ENCODE measurements at regions not wholly inside any gene's neighbourhood (a gene's known extent, or its start where the extent isn't known, plus 50 kb on each side); places are given as distances from the start of the nearest gene placed in this dataset.
"Not testable (repeated sequence)": the region's sequence is repeated elsewhere in the genome, so short reads cannot be mapped to it uniquely, and the experiment has no call there.

DNA sequence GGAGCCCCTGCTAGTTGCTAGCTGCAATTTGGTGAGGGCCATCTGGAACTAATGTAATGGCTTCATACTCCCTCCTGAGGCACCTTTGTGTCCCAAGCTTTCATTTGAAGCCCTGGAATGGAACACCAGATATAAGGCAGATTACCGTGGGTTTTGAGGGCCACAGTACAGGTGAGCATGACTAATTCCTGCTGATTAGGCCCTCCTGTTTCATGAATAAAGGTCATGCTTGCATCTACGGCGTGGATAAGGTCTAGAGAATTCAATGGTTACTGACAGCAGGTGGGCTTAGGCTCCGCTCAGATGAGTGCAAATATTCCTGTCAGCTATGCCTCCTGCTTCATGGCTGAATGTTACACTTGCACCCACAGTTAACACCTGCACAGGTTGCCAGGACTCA, 495.4 kb downstream of the NAP1L3 start:
- Mint-ChIP-seq H3K36me3 (ENCODE audit: low read depth) (no peaks in the 10 kb centered on the region), H3K4me3 (no peak overlapping the region)
- POLR2A ChIA-PET: no interaction called here

DNA sequence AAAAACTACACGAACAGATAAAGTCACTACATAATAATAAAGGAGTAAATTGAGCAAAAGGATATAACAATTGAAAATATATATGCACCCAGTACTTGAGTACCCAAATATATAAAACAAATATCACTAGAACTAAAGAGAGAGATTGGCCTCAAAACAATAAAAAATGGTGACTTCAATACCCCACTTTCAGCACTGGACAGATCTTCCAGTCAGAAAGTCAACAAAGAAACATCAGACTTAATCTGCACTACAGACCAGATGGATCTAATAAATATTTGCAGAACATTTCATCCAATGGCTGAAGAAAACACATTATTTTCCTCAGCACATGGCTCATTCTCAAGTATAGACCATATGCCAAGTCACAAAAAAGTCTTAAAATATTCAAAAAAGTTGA, 503.6 kb downstream of the NAP1L3 start:
- Mint-ChIP-seq H3K4me3 (no peak overlapping the region), H3K9me3 (peaks cover 12% of the 10 kb centered on the region), H3K36me3 (ENCODE audit: low read depth) (no peaks in the 10 kb centered on the region), H3K4me1 (no peaks in the 10 kb centered on the region), H3K27ac (no peak overlapping the region), H3K27me3 (no peaks in the 10 kb centered on the region)
- POLR2A ChIA-PET: no interaction called here
- CTCF ChIA-PET: no interaction called here
- no peak for DNase-seq

More for the DNA sequence above, 495.4 kb downstream of the NAP1L3 start:
- H3K4me1 Mint-ChIP-seq: no peaks in the 10 kb centered on the region
- no peak overlapping the region for H3K27ac Mint-ChIP-seq
- peaks cover 2% of the 10 kb centered on the region for H3K9me3 Mint-ChIP-seq
- no peak for DNase-seq
- CTCF ChIA-PET: no interaction called here
- H3K27me3 Mint-ChIP-seq: no peaks in the 10 kb centered on the region

DNA sequence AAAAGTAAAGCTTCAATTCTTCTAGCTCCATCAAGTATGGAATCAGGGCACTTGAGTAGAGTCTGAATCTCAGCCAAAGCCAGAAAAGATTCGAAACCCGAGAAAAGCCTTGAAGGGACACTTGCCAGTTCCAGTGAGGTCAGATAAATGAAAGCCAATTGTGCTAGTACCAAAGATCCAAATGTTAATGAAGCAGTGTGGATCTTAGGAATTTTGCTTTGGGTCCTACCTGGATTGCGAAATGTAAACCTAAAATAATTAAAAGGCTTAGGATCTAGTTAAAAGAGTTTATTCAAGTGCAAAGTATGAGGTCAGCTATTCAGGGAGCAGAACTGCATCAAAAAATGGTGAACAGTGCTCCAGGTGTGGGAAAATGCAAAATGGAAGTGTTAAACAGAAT, 552.6 kb downstream of the NAP1L3 start:
- Mint-ChIP-seq H3K4me1 (no peaks in the 10 kb centered on the region), H3K36me3 (ENCODE audit: low read depth) (no peaks in the 10 kb centered on the region), H3K9me3 (no peaks in the 10 kb centered on the region), H3K27me3 (no peaks in the 10 kb centered on the region), H3K4me3 (no peak overlapping the region), H3K27ac (no peak overlapping the region)
- ChIA-PET CTCF (no interaction called here), POLR2A (no interaction called here)
- no peak for DNase-seq

DNA sequence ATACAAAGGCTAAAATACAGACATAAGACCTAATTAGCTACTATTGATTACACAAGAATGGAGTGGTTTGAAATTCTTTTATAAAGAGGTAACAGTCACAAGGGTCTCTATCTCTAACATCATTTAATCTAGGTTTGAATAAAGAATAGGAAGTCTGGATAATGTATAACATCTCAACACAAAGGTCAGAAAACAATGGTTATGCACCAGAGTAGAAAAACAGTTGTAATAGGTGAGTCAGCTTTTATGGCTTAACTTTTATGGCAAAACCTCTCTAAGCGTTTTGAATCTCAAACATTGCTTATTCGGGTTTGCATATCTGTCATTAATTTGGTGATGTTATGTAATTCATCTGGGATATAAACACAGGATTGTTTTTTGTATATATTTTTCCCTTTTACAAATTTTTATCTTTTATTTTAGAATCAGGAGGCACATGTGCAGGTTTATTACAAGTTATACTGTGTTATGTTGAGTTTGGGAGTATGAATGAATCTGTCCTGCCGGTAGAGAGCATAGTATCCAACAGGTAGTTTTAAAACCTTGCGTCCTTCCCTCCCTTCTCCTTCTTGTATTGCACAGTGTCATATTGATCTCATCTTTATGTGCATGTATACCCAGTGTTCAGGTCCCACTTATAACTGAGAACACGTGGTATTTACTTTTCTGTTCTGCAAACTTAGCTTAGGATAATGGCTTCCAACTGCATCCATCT, 569.9 kb downstream of the NAP1L3 start:
- H3K9me3 Mint-ChIP-seq; H3K4me3 Mint-ChIP-seq; H3K36me3 Mint-ChIP-seq (ENCODE audit: low read depth); H3K27ac Mint-ChIP-seq; CTCF ChIA-PET; DNase-seq; H3K27me3 Mint-ChIP-seq; H3K4me1 Mint-ChIP-seq; POLR2A ChIA-PET: not testable (repeated sequence)

DNA sequence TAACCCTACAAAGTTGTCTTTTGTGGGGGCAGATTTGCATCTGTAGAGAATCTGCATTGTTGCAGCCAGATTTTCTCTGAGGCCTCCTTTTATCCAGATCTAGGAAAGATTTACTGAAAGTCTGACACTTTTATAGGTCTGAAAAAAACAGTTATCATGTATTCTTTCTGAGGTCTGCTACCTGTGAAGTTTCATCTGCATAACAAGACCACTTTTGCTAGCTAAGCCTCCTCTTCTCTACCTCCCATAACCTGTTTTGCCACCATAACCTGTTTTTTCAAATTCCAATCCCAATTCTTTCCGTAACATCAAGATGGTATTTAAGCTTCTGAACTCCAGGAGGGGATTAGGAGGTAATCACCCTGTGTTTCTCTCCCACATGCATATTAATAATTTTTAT, 577.8 kb downstream of the NAP1L3 start:
- H3K27ac Mint-ChIP-seq; DNase-seq; H3K9me3 Mint-ChIP-seq; POLR2A ChIA-PET; H3K36me3 Mint-ChIP-seq (ENCODE audit: low read depth); H3K4me1 Mint-ChIP-seq; CTCF ChIA-PET; H3K27me3 Mint-ChIP-seq; H3K4me3 Mint-ChIP-seq: not testable (repeated sequence)

DNA sequence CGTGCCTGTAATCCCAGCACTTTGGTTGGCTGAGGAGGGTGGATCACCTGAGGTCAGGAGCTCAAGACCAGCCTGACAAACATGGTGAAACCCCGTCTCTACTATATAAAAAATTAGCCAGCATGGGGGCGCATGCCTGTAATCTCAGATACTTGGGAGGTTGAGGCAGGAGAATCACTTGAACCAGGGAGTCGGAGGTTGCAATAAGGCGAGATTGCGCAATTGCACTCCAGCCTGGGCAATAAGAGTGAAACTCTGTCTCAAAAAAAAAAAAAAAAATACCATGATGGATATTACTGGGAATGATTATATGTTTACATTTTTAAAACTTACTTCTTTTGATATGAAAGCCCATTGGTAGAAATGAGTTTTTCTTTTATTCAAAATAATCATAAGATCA, 594.5 kb downstream of the NAP1L3 start:
- not testable (repeated sequence) for H3K4me1 Mint-ChIP-seq; H3K36me3 Mint-ChIP-seq (ENCODE audit: low read depth)

DNA sequence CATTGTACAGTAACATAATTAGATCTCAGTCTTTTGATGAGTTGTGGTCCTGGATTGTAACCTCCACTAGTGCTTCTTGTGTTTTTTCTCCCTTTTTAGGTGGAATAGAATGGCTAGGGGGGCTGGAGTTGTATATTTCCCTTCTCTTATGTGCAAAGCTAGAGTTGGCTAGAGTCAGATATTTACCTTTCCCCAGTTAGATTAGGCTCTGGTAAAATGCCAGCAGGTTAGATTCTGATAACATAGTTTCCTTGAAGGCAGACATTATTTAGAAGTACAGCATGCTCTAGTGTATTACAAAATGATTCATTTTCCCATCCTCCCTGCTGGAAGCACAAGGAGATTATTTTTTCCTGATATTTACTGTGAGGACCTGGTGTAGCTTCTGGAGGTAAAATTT, 618.1 kb downstream of the NAP1L3 start:
- not testable (repeated sequence) for H3K36me3 Mint-ChIP-seq (ENCODE audit: low read depth)

More for the DNA sequence above, 594.5 kb downstream of the NAP1L3 start:
- H3K4me3 Mint-ChIP-seq, POLR2A ChIA-PET, H3K27ac Mint-ChIP-seq, H3K9me3 Mint-ChIP-seq, H3K27me3 Mint-ChIP-seq, DNase-seq: not testable (repeated sequence)
- CTCF ChIA-PET: interaction anchor here (0.7 kb wide), 1 partner anchor 336 kb away, joined by 3 read pairs; no protein-coding TSS in a partner anchor

DNA sequence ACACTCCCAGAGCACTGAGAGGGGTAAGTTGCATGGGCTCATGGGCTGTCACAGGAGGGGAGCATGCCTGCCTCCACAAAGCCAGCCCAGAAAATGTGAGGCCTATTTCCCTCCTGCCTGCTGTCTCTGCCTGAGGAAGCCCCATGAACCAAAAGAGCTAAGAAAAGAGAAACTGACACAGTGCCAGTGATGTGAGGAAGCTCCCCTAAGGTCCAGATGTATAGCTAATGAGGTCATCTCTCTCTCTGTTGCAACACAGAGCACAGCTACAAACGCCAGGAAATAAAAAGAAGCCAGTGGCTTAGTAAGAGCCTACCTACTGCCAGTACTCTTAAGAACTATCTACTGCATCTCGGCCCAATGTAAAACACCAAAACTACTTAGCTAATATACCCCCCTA, 653.5 kb downstream of the NAP1L3 start:
- H3K36me3 Mint-ChIP-seq (ENCODE audit: low read depth); DNase-seq; H3K4me1 Mint-ChIP-seq; CTCF ChIA-PET; H3K9me3 Mint-ChIP-seq; H3K27me3 Mint-ChIP-seq; H3K27ac Mint-ChIP-seq; H3K4me3 Mint-ChIP-seq; POLR2A ChIA-PET: not testable (repeated sequence)

More for the DNA sequence above, 618.1 kb downstream of the NAP1L3 start:
- H3K27ac Mint-ChIP-seq, H3K4me1 Mint-ChIP-seq, POLR2A ChIA-PET, CTCF ChIA-PET, H3K9me3 Mint-ChIP-seq, H3K27me3 Mint-ChIP-seq, H3K4me3 Mint-ChIP-seq, DNase-seq: not testable (repeated sequence)

DNA sequence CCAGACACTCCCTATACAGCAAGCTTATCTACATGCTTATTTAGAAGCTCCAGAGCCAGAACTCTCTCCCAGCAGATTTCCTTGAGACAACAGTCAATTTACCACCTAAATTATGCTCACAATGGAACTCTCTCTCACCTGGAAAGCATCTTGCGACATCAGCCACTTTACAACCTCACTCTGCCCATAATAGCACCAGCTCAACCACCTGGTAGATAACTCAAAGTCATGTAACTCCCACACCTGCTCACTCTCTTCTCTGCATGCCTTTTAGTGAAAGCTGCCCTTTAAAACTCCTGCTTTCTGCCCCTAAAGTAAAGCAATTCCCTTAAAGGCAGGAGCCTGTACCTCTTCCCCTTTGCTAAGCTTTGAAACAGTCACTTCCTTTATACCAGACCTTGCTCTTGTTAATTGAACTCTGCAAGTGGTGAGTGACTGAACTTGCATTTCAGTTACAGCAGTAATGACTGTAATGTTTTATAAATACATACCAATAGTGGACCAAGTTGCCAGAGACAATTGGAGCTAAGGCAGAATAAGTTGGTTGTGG, 658.8 kb downstream of the NAP1L3 start:
- H3K9me3 Mint-ChIP-seq; H3K27me3 Mint-ChIP-seq; DNase-seq; H3K27ac Mint-ChIP-seq; H3K4me1 Mint-ChIP-seq; H3K4me3 Mint-ChIP-seq; CTCF ChIA-PET; POLR2A ChIA-PET; H3K36me3 Mint-ChIP-seq (ENCODE audit: low read depth): not testable (repeated sequence)

Measured in activated CD4-positive, alpha-beta T cell treated with anti-CD3 and anti-CD28 coated beads, Interleukin-2, amount 10 ng/mL, durations not matched to agents 7 days and 5 days (primary cell).